Vagina (tissue), 2 donors: ENCODE measurements at regions not wholly inside any gene's neighbourhood (a gene's known extent, or its start where the extent isn't known, plus 50 kb on each side); places are given as distances from the start of the nearest gene placed in this dataset.

Experiments
- POLR2A ChIP-seq, 2 donors: fragments of 450-650 bp; IDR thresholded peaks; one replicate each; pipeline ENCODE4 v1.6.1; 2017; ENCODE audit warnings: antibody characterized with exemption in 2 of 2, mild to moderate bottlenecking in 2 of 2, moderate library complexity in 2 of 2
- TF ChIP-seq, protein P1 (sequence below), 3 experiments: fragments of 450-650 bp in 2 of 3; fragments of 200-600 bp in 1 of 3; sonication (generic) in 1 of 3; IDR thresholded peaks; one replicate each; pipeline ENCODE4 v1.5.1; 2017 to 2019; ENCODE audit warnings: antibody characterized with exemption in 3 of 3, mild to moderate bottlenecking in 2 of 3, moderate library complexity in 2 of 3

DNA sequence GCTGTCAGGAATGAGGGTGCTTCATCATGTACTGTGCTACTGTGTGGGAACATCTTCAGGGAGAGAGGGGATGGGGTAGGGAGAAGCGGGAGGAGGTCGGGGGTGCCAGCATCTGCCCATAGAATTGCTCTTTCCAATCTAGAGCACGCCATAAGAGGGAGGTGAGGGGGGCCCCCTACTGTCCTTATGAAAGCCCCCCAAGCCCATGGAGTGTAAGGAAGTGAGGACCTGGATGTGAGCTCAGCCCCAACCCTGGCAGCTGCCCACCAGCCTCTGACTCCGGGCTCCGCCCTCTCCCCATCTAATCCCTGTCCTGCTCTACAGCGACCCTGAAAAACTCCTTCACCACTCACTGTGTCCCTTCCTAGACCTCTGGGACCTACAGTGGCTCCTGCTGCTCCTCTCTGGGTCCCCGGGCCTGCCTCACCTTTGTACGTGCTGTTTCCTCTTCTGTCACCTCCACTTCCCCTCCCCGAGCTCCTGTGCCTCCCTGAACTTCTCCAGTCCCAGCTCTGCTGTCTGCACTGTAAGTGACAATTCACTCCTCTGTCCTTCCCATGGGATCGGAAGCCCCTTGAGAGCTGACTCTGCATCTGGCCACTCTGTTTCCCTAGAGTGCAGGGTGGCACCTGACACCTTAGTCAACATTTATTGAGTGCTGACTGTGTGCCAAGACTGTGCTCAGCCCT, 269.4 kb downstream of the PTPRU start:
- TF ChIP-seq, protein P1, sequence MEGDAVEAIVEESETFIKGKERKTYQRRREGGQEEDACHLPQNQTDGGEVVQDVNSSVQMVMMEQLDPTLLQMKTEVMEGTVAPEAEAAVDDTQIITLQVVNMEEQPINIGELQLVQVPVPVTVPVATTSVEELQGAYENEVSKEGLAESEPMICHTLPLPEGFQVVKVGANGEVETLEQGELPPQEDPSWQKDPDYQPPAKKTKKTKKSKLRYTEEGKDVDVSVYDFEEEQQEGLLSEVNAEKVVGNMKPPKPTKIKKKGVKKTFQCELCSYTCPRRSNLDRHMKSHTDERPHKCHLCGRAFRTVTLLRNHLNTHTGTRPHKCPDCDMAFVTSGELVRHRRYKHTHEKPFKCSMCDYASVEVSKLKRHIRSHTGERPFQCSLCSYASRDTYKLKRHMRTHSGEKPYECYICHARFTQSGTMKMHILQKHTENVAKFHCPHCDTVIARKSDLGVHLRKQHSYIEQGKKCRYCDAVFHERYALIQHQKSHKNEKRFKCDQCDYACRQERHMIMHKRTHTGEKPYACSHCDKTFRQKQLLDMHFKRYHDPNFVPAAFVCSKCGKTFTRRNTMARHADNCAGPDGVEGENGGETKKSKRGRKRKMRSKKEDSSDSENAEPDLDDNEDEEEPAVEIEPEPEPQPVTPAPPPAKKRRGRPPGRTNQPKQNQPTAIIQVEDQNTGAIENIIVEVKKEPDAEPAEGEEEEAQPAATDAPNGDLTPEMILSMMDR (IDR thresholded peaks at IDR 0.05): no peak
- TF ChIP-seq POLR2A (IDR thresholded peaks at IDR 0.05): no peak
